ENCODE measurements at regions not wholly inside any gene's neighbourhood (a gene's known extent, or its start where the extent isn't known, plus 50 kb on each side); places are given as distances from the start of the nearest gene placed in this dataset.

GRCh38 chr16:85432606-85433005 lies 180.5 kb upstream of the GSE1 start:
- TF ChIP-seq CTCF (IDR thresholded peaks at IDR 0.05) (no peak), EP300 (IDR thresholded peaks at IDR 0.05) (no peak)
